GM18520 (cell line): ENCODE measurements at regions not wholly inside any gene's neighbourhood (a gene's known extent, or its start where the extent isn't known, plus 50 kb on each side); places are given as distances from the start of the nearest gene placed in this dataset.

Experiments used
- ATAC-seq: cut with Tn5 transposase; IDR thresholded peaks from one replicate; pipeline ENCODE4 v1.9.1; 2021; ENCODE audit not compliant: unreplicated experiment

DNA sequence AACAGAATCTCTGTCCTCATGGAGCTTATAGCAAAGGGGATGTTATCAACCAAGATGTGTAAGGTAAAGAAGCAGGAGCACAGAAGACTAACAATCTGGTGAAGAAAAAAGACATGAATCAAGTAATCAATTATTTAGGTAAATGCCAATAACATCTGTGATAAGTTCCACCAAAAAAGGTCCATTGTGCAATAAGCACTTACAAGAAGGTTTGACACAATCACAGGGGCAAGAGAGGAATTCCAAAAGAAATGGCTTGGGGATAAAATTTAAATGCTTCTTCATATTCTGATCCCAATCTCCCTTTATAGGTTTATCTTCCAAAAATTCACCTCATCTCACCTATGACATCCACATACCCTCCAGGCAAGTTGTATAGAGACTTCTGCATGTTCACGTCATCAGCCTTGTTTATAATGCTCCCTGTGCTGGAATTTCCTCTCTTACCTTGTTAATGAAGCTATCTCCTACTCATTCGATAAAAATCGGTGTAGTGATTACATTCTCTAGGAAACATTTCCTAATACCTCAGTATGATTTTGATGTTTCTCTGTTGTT lies 53.6 kb upstream of the DPT start:
- no peak for ATAC-seq

GRCh38 chr1:168783458-168784210 lies 54.6 kb upstream of the DPT start:
- ATAC-seq = no peak

- no peak for ATAC-seq
Observed at GRCh38 chr1:168786476-168787330, 57.7 kb upstream of the DPT start.

DNA sequence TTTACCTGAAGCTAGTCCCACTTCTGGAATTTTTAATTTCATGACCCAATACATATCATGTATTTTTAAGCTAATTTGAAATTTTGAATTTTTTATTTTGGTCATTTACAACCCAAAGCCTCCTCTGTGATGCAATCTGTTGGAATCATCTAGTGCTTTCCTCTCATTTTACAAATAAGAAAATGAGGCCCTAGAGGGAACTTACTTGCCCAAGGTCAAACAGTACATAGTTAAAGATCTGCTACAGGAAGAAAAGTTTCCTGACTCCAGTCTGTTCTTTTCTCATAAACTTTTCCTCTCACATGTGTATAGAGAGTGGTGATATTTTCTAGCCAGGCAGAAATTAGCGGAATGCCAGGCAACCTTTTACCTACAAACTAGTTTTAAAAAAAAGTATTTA lies 59.3 kb upstream of the DPT start:
- ATAC-seq = no peak

DNA sequence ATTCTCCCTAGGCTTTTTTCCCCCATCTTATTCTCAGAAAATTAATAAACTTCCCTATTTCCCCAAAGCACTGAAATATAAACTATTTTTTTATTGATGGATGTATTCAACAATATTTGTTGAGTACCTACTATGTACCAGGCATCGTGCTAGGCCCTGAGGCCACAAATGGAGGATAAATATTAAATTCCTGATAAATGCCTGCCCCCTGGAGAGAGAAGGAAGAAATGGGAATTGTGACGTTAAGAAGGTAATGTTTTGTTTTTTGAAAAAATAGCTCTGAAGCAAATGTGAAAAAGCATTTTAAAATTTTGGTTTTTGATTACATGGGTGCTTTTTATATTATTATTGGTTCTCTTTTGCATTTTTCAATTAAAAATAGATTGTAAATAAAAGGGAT lies 60.5 kb upstream of the DPT start:
- no peak for ATAC-seq

- no peak for ATAC-seq
Observed at GRCh38 chr1:168792142-168792541, 63.1 kb upstream of the DPT start.

DNA sequence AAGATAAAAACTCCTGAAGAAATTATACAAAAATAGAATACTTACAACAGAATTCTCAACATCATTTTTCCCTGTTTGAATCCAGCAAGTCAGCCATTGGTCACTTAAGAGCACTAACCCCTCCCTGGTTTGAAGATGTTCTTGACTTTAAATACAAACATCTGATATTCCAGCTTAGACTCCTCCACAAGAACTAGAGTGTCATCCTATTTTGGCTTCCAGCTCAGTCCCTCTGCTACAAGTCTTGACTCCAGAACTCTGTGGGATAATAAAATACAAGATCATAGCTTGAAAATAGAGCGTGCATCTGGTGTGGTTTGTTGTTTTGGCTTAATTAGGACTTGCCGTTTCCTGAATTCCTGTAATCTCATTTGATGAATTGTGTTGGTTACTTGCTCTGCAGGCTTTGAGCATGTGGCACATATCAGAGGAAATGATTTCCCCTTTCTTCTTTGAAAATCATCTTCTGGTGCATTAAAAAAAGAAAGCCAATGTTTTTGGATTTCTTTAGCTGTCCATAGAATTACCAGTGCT lies 63.7 kb upstream of the DPT start:
- ATAC-seq = no peak

DNA sequence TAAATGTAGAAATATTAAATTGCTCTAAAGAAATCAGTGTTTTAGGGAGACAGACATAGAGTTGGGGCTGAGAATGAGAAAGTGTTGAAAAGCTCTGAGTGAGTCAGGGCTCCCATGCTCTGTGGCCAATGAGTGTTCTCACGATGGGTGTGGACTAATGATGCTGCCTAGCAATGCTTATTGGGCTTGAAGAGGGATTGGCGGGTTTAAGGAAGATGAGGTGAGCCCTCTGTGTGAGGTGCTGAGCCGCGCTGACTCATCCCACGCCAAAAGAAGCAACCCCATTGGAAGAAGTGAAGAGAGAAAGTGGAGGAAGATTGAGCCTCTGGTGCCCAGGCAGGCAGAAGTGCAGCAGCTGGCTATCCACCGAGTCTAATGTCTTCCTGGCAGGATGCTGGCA lies 65.1 kb upstream of the DPT start:
- ATAC-seq = no peak

DNA sequence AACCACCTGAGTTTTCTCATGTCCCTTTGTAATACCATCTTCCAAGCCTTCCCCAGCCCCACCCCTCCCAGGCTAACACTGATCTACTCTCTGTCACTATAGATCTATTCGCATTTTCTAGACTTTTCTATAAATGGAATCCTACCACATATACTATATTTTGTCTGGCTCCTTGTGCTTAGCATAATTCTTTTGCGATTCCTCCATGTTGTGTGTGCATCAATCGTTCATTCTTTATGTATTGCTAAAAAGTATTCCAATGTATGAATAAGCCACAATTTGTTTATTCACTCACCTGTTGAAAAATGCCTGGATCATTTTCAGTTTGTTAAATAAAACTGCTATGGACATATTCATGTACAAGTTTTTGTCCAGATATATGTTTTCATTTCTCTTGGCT lies 66.7 kb upstream of the DPT start:
- ATAC-seq = no peak

GRCh38 chr1:168799927-168800605 lies 71.1 kb upstream of the DPT start:
- no peak for ATAC-seq

GRCh38 chr1:168801032-168801745 lies 72.2 kb upstream of the DPT start:
- no peak for ATAC-seq

- no peak for ATAC-seq
Observed at GRCh38 chr1:168803806-168804510, 75.0 kb upstream of the DPT start.

- ATAC-seq = no peak
Observed at GRCh38 chr1:168806952-168807351, 77.9 kb upstream of the DPT start.

DNA sequence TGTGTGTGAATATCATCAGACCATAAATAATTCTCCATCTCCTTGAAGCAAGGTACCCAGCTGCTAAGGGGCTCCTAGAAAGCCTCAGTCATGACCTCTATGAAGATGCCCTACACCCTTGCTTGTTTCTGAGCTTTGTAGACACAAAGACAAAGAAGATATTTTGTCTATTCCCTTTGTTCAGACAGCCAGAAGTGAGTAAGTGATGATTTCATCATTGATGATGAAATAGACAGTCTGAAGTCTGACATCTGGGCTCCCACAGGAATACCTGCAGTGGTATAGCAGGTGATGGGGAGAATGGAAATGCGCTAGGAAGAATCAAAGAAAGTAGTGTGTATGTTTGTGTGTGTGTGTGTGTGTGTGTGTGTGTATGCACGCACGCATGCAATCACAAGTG lies 82.2 kb upstream of the DPT start:
- no peak for ATAC-seq

GRCh38 chr1:168819668-168820067 lies 90.7 kb upstream of the DPT start:
- no peak for ATAC-seq

DNA sequence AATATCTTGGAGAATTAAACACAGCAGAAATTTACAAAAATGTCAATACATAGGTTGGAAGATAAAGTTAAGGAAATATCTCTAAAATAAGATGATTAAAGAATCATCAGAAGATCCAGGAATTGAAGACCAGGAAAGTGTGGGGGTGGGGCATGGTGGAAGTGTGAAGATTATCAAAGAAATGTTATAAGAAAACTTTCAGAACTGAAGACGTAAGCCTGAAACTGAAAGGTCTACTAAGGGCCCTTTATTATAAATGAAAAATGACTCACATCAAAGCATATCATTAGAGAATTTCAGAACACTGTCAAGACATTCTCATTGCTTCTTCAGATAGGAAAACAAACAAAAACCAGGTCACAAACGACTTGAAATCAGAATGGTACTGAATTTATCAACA lies 92.4 kb upstream of the DPT start:
- ATAC-seq = no peak

DNA sequence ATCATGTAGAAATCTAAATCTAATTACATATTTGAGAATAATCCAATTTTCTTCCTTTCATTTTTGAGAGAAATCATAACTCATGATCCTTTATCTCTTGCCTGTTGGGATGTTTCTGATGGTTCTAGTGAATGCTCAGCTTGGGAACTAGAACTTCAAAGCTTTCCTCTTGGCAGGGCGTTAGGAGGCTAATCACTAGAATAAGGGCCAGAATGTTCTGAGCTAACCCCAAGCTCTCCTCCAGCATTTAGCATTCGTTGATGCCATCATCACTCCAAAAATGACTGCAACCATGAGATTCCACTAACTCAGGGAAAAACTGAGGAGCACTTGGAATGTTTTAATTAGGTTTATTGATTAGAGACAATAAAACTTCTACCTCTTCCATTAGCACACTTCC lies 93.9 kb upstream of the DPT start:
- no peak for ATAC-seq

DNA sequence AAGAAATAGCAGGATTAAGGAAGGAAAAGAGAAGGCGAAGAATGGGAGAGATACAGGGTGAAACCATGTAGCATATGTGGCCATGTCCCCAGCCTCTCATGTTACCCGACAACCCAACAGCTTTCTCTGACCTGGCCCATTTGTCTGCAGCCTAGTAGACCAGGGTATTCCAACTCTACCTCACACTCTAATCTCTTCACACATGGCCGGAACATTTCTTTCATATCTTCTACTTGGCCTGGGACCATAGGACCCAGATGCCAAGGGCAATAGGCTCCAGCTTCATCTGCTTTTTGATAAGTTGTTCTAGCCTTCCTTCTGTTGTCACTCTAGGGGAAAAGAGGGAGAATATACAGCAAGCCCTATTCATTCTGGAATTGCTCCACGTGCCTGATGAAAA lies 95.0 kb upstream of the DPT start:
- ATAC-seq = no peak

GRCh38 chr1:168824418-168825065 lies 95.5 kb upstream of the DPT start:
- no peak for ATAC-seq

DNA sequence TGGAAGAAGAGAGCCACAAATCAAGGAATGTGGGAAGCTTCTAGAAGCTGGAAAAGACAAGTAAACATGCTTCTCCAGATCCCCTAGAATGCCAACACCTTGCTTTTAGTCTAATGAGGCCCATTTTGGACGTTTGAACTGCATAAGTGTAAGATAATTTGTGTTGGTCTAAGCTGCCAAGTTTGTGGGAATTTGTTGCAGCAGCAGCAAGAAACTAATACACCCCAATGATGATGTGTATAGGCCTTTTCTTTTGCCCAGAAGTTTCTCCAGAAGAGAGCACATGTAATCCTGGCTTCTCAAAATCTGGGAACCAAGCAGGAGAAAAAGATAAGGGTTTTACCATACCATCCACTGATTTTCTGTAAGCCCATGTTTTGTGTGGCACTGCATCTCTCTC lies 96.1 kb upstream of the DPT start:
- no peak for ATAC-seq
